Ovary (tissue), 3 donors: ENCODE measurements at regions not wholly inside any gene's neighbourhood (a gene's known extent, or its start where the extent isn't known, plus 50 kb on each side); places are given as distances from the start of the nearest gene placed in this dataset.

ENCODE experiments used
- POLR2A ChIP-seq: fragments of 450-650 bp; IDR thresholded peaks from one replicate; pipeline ENCODE4 v1.6.1; 2017; ENCODE audit warnings: antibody characterized with exemption, mild to moderate bottlenecking, moderate library complexity
- TF ChIP-seq, protein P1 (sequence below), 3 donors: fragments of 450-650 bp in 2 of 3; fragments of 200-600 bp in 1 of 3; IDR thresholded peaks; one replicate each; pipeline versions ENCODE4 v1.5.1 to v1.8.0; 2016 to 2022; ENCODE audit warnings: antibody characterized with exemption in 3 of 3, mild to moderate bottlenecking in 1 of 3
- donor health status: DM: no; HTN: no; CAD: no.

DNA sequence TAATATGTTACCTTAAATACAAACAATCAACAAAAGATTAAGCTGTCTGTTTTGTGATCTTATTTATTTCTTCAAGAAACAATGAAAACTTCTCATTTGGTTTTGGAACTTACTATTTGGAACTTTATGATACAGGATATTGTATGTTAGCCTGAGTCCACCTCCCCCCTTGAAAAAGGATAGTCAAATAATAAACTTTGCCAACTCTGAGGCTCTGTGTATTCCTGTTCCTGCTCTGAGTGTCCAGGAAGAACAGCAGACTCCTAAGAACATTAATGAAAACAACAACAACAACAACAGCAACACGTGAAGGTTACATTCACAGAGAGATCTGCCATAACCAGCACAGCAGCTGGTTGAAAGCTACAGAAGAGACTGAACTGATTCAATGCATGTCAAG lies 108.1 kb upstream of the AADACL2 start:
- TF ChIP-seq, protein P1, sequence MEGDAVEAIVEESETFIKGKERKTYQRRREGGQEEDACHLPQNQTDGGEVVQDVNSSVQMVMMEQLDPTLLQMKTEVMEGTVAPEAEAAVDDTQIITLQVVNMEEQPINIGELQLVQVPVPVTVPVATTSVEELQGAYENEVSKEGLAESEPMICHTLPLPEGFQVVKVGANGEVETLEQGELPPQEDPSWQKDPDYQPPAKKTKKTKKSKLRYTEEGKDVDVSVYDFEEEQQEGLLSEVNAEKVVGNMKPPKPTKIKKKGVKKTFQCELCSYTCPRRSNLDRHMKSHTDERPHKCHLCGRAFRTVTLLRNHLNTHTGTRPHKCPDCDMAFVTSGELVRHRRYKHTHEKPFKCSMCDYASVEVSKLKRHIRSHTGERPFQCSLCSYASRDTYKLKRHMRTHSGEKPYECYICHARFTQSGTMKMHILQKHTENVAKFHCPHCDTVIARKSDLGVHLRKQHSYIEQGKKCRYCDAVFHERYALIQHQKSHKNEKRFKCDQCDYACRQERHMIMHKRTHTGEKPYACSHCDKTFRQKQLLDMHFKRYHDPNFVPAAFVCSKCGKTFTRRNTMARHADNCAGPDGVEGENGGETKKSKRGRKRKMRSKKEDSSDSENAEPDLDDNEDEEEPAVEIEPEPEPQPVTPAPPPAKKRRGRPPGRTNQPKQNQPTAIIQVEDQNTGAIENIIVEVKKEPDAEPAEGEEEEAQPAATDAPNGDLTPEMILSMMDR (IDR thresholded peaks at IDR 0.05) = no peak
- no peak for TF ChIP-seq POLR2A
